GM12878 (cell line): ENCODE measurements at regions not wholly inside any gene's neighbourhood (a gene's known extent, or its start where the extent isn't known, plus 50 kb on each side); places are given as distances from the start of the nearest gene placed in this dataset.

Source experiments
- ATAC-seq: fragments of 200-7000 bp; cut with Tn5 transposase; 3 replicates; pipeline ENCODE4 v1.9.1; 2020; ENCODE audit warnings: mild to moderate bottlenecking, moderate library complexity
- BruUV-seq: library from RNA; stranded (reverse); fragments of 400-500 nt; replicated peaks from 2 replicates; lab custom pipeline; 2021; lab: Mats Ljungman, UMichigan
- CTCF ChIA-PET: fragments of 300-600 bp; sonication (Branson Sonifier 250); formaldehyde crosslinking; extraction: SDS; loops from one replicate; lab custom pipeline; 2021; ENCODE audit warnings: inconsistent platforms; lab: Yijun Ruan, JAX
- POLR2A ChIA-PET: fragments of 350-600 bp; formaldehyde crosslinking; extraction: SDS; loops from one replicate; lab custom pipeline; 2021; ENCODE audit warnings: inconsistent platforms; lab: Charles Lee
- RAD21 ChIA-PET: fragments of 300-600 bp; sonication (Branson Sonifier 250); formaldehyde crosslinking; loops from one replicate; lab custom pipeline; 2023; ENCODE audit warnings: antibody characterized with exemption; ENCODE audit not compliant: unreplicated experiment; lab: Charles Lee
- SMC1A ChIA-PET: fragments of 300-600 bp; sonication (Branson Sonifier 250); formaldehyde crosslinking; loops from one replicate; lab custom pipeline; 2023; ENCODE audit not compliant: unreplicated experiment, uncharacterized antibody; lab: Charles Lee
- DNase-seq: peaks from one replicate; pipeline ENCODE4 v3.0.0-alpha.2; 2011; ENCODE audit warnings: low read depth, low spot score
- FAIRE-seq: peaks from 3 replicates; lab custom pipeline; 2011; peaks lifted over from hg19 to GRCh38; lab: Jason Lieb, UNC
- H2AFZ ChIP-seq: 2 replicates; pipeline ENCODE4 v1.6.0; 2011; ENCODE audit warnings: low read depth, low read length, control low read depth; ENCODE audit not compliant: control insufficient read depth
- H3K27ac ChIP-seq: 2 replicates; pipeline ENCODE4 v1.5.1; 2011; ENCODE audit warnings: control low read depth; ENCODE audit not compliant: control insufficient read depth, insufficient read depth
- H3K27me3 ChIP-seq, 2 experiments: replicated peaks in 1 of 2; 2 replicates each; pipeline versions ENCODE4 v1.6.0 to v1.6.1; 2011; ENCODE audit warnings: low read length in 1 of 2; ENCODE audit not compliant: control insufficient read depth in 2 of 2, insufficient read depth in 2 of 2
- H3K36me3 ChIP-seq, 2 experiments: 2 replicates each; pipeline ENCODE4 v1.5.1; 2011; ENCODE audit warnings: low read length in 1 of 2; ENCODE audit not compliant: control insufficient read depth in 2 of 2, insufficient read depth in 2 of 2
- H3K4me1 ChIP-seq: 2 replicates; pipeline ENCODE4 v1.6.1; 2011; ENCODE audit warnings: mild to moderate bottlenecking, low read length, moderate library complexity, mixed read lengths; ENCODE audit not compliant: control insufficient read depth, insufficient read depth
- H3K4me2 ChIP-seq: 2 replicates; pipeline ENCODE4 v1.6.0; 2011; ENCODE audit warnings: control low read depth; ENCODE audit not compliant: control insufficient read depth, insufficient read depth
- H3K4me3 ChIP-seq: fragments of 200-600 bp; sonication (generic); 2 replicates; pipeline ENCODE4 v1.5.1; 2016
- H3K79me2 ChIP-seq: 2 replicates; pipeline ENCODE4 v1.6.0; 2011; ENCODE audit warnings: low read length; ENCODE audit not compliant: control insufficient read depth, insufficient read depth
- H3K9ac ChIP-seq: 2 replicates; pipeline ENCODE4 v1.8.0; 2011; ENCODE audit warnings: low read length, control low read depth, mixed read lengths; ENCODE audit not compliant: control insufficient read depth, insufficient read depth
- H3K9me3 ChIP-seq: replicated peaks from 3 replicates; pipeline ENCODE4 v1.5.1; 2011; ENCODE audit warnings: mild to moderate bottlenecking, low read length; ENCODE audit not compliant: control insufficient read depth, insufficient read depth
- H4K20me1 ChIP-seq: 2 replicates; pipeline ENCODE4 v1.6.0; 2011; ENCODE audit not compliant: control insufficient read depth, insufficient read depth
- EED ChIP-seq: sonication (generic); IDR thresholded peaks from 2 replicates; pipeline ENCODE4 v1.6.1; 2016; ENCODE audit warnings: antibody characterized with exemption, low read depth
- ESRRA ChIP-seq: IDR thresholded peaks from 2 replicates; pipeline ENCODE4 v1.6.1; 2012; ENCODE audit warnings: mild to moderate bottlenecking, low read length, improper control_type of control experiment
- EZH2 ChIP-seq: IDR thresholded peaks from 2 replicates; pipeline ENCODE4 v1.6.1; 2012; ENCODE audit warnings: low read depth, mild to moderate bottlenecking, control low read depth, inconsistent platforms, low read length, borderline replicate concordance; ENCODE audit not compliant: control insufficient read depth
- HDAC2 ChIP-seq: fragments of 200-600 bp; sonication (generic); IDR thresholded peaks from 2 replicates; pipeline ENCODE4 v1.6.1; 2017
- HDAC6 ChIP-seq: fragments of 200-600 bp; sonication (generic); IDR thresholded peaks from one replicate; pipeline ENCODE4 v1.8.0; 2017; ENCODE audit warnings: antibody characterized with exemption; ENCODE audit not compliant: unreplicated experiment
- IKZF1 ChIP-seq: fragments of 450-650 bp; conservative IDR thresholded peaks from 2 replicates; pipeline ENCODE4 v1.6.1; 2017; ENCODE audit warnings: antibody characterized with exemption, mild to moderate bottlenecking
- KLF5 ChIP-seq: fragments of 450-650 bp; IDR thresholded peaks from 2 replicates; pipeline ENCODE4 v1.6.1; 2014; ENCODE audit warnings: mild to moderate bottlenecking; ENCODE audit not compliant: partially characterized antibody
- MXI1 ChIP-seq: fragments of 150-350 bp; IDR thresholded peaks from 2 replicates; pipeline ENCODE4 v1.6.1; 2011; ENCODE audit warnings: low read depth, mild to moderate bottlenecking, inconsistent platforms, low read length, improper control_type of control experiment
- PAX5 ChIP-seq: IDR thresholded peaks from 2 replicates; pipeline ENCODE4 v1.6.1; 2011; ENCODE audit warnings: low read depth, low read length, borderline replicate concordance
- PAX8 ChIP-seq: fragments of 450-650 bp; IDR thresholded peaks from 2 replicates; pipeline ENCODE4 v1.6.1; 2017; ENCODE audit warnings: mild to moderate bottlenecking, moderate library complexity
- SIN3A ChIP-seq: IDR thresholded peaks from 2 replicates; pipeline ENCODE4 v1.6.1; 2012; ENCODE audit warnings: low read depth, low read length, improper control_type of control experiment
- SKIL ChIP-seq: fragments of 450-650 bp; IDR thresholded peaks from 2 replicates; pipeline ENCODE4 v1.6.1; 2017; ENCODE audit warnings: mild to moderate bottlenecking, low read depth, inconsistent platforms; ENCODE audit not compliant: poor library complexity, severe bottlenecking
- SMC3 ChIP-seq: IDR thresholded peaks from 2 replicates; pipeline ENCODE4 v1.6.1; 2011; ENCODE audit warnings: low read length, improper control_type of control experiment, borderline replicate concordance
- TCF12 ChIP-seq: IDR thresholded peaks from 2 replicates; pipeline ENCODE4 v1.6.1; 2011; ENCODE audit warnings: low read depth, mild to moderate bottlenecking, low read length
- USF1 ChIP-seq: IDR thresholded peaks from 2 replicates; pipeline ENCODE4 v1.6.1; 2011; ENCODE audit warnings: borderline replicate concordance, low read depth, mild to moderate bottlenecking, moderate library complexity, mixed read lengths, low read length; ENCODE audit not compliant: insufficient read depth; ENCODE audit errors: extremely low read length
- ZNF217 ChIP-seq: fragments of 450-650 bp; IDR thresholded peaks from 2 replicates; pipeline ENCODE4 v1.6.1; 2017; ENCODE audit warnings: antibody characterized with exemption, mild to moderate bottlenecking
- WGBS: methylation state at CpG from one replicate; pipeline ENCODE4 v1.1.6; 2016; ENCODE audit warnings: low lambda C conversion rate; ENCODE audit not compliant: insufficient replicate concordance, insufficient coverage; ENCODE audit errors: missing lambda C conversion rate; 5-methylcytosine and 5-hydroxymethylcytosine counted together
- in situ Hi-C: fragments of 300-500 bp; cut with MboI; formaldehyde crosslinking; loops from 9 replicates; pipeline ENCODE4 v1.14.3; 2018; ENCODE audit warnings: mixed read lengths
- intact Hi-C: fragments of 100-400 bp; cut with micrococcal nuclease; formaldehyde crosslinking; loops from one replicate; pipeline ENCODE4 v1.14.2; 2022; ENCODE audit not compliant: unreplicated experiment

- TF ChIP-seq USF1 (no peak), PAX8 (no peak), SKIL (no peak), HDAC2 (no peak)
Observed at GRCh38 chr16:65793781-65794180, 572.7 kb upstream of the CDH5 start (continued).

DNA sequence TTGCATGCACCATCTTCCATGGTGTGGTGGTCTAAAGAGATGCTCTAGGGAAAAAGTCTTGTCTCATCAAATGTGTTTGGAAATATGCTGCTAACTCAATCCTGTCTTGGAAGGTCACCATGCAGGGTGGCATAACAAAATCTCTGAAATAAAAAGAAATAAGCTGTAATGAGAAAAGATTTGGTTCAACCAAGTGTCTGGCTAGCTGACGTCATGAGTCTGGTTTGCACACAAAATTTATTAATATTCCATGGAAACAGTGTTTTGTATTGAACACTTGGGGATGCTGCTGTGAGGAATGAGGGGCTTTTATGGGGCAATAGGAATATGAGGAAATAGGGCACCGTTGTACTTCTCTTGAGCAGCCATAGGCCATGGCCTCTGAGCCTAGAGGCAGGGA is 575.7 kb upstream of the CDH5 start:
- in situ Hi-C loops: no loop called here
- CTCF ChIA-PET: no interaction called here
- TF ChIP-seq HDAC6 (no peak), EZH2 (no peak), SMC3 (no peak), TCF12 (no peak), ESRRA (no peak), MXI1 (no peak), ZNF217 (no peak), KLF5 (no peak), PAX5 (no peak), IKZF1 (no peak), SKIL (no peak), HDAC2 (no peak), EED (no peak), SIN3A (no peak)

More for the DNA sequence above, 575.7 kb upstream of the CDH5 start:
- DNase-seq (no peak), ATAC-seq (no peak), FAIRE-seq (no peak)
- POLR2A ChIA-PET: no interaction called here
- no TSS peak for BruUV-seq
- H3K27ac ChIP-seq: no peak overlapping the region
- no peak overlapping the region for H3K4me2 ChIP-seq
- 29% methylated on average over 2 of the region's 2 CpGs for WGBS
- no peaks in the 10 kb centered on the region for H3K4me1 ChIP-seq
- H4K20me1 ChIP-seq: no peaks in the 10 kb centered on the region
- no peaks in the 10 kb centered on the region for H3K36me3 ChIP-seq
- H3K79me2 ChIP-seq: no peaks in the 10 kb centered on the region
- H3K9ac ChIP-seq: no peak overlapping the region
- SMC1A ChIA-PET: no interaction called here
- H3K9me3 ChIP-seq: no peaks in the 10 kb centered on the region
- no peak overlapping the region for H3K4me3 ChIP-seq
- no peaks in the 10 kb centered on the region for H3K27me3 ChIP-seq
- RAD21 ChIA-PET: no interaction called here
- no peak overlapping the region for H2AFZ ChIP-seq
- intact Hi-C loops: no loop called here
